Ishikawa (cell line): ENCODE measurements at regions not wholly inside any gene's neighbourhood (a gene's known extent, or its start where the extent isn't known, plus 50 kb on each side); places are given as distances from the start of the nearest gene placed in this dataset.

Experiments
- EP300 ChIP-seq: IDR thresholded peaks from 2 replicates; pipeline ENCODE4 v1.6.1; 2012; ENCODE audit warnings: borderline replicate concordance
- FOXM1 ChIP-seq: IDR thresholded peaks from 2 replicates; pipeline ENCODE4 v1.6.1; 2012; ENCODE audit warnings: low read depth, borderline replicate concordance
- REST ChIP-seq: IDR thresholded peaks from 2 replicates; pipeline ENCODE4 v1.6.1; 2012; ENCODE audit warnings: low read depth, mild to moderate bottlenecking

GRCh38 chr2:53562407-53562806 is 205.2 kb upstream of the CHAC2 start:
- TF ChIP-seq REST (no peak), FOXM1 (no peak), EP300 (no peak)
